ENCODE measurements at regions not wholly inside any gene's neighbourhood (a gene's known extent, or its start where the extent isn't known, plus 50 kb on each side); places are given as distances from the start of the nearest gene placed in this dataset.
A peak's percentile ranks its signal among the peaks of the same experiment; 100 is the strongest.

DNA sequence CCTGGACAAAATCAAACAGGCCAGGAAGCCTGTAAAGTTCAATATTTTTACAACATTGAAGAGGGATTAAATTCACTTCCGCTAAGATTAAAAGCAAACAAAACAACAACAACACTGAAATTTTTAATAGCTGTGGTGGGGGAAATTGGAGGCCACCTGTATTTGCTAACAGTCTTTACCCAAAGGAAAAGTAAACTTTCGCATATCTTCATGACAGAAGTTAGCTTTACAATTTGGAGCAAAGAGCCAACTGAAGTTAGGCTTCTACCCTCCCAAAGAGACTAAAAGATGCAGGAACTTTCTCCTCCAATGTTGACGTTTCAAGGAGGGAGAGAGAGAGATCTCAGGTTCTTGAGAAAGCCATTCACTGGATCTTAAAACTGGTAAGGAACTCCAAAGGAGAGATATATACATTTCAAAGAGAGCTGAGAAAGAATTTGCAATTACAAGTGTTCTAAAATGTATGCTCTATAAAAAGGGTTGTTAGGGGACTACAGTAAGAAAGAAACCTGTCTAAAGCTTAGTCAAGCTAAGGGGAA lies 349.2 kb upstream of the CDH9 start:
- Histone ChIP-seq H4K8ac (replicated peaks; ENCODE audit: insufficient read length, low read depth, low read length) (no peak overlapping the region), H3K79me1 (ENCODE audit: insufficient read depth, low read depth, low read length, poor library complexity, severe bottlenecking) (no peaks in the 10 kb centered on the region), H3K4me1 (ENCODE audit: insufficient read depth, low read length) (no peaks in the 10 kb centered on the region), H3K4me2 (ENCODE audit: insufficient read depth, insufficient read length, low read length) (no peak overlapping the region), H3K23me2 (ENCODE audit: insufficient read length, low read depth, low read length, poor library complexity, severe bottlenecking) (no peaks in the 10 kb centered on the region), H2AFZ (ENCODE audit: low read length) (no peak overlapping the region), H3K18ac (ENCODE audit: insufficient read length, low read depth, low read length) (no peak overlapping the region), H4K20me1 (ENCODE audit: control insufficient read depth, insufficient read depth, insufficient read length) (no peaks in the 10 kb centered on the region), H2BK15ac (ENCODE audit: low read depth, low read length) (no peak overlapping the region), H2BK120ac (ENCODE audit: low read depth, low read length, poor library complexity, severe bottlenecking) (no peak overlapping the region), H3K9me3 (ENCODE audit: control insufficient read depth, low read depth, low read length) (no peaks in the 10 kb centered on the region), H3T11ph (ENCODE audit: low read length) (no peak overlapping the region), H3K9ac (ENCODE audit: extremely low read depth, insufficient read length, low read length) (no peak overlapping the region), H3K14ac (ENCODE audit: insufficient read depth, low read length) (no peak overlapping the region), H2BK20ac (ENCODE audit: low read depth, low read length, poor library complexity, severe bottlenecking) (no peak overlapping the region), H4K5ac (ENCODE audit: insufficient read length, low read depth, low read length) (no peak overlapping the region), H4K91ac (ENCODE audit: insufficient read length, low read depth, low read length) (no peak overlapping the region), H3K79me2 (ENCODE audit: insufficient read depth, low read length) (no peaks in the 10 kb centered on the region), H2BK12ac (ENCODE audit: insufficient read length, low read depth, low read length) (no peak overlapping the region), H2BK5ac (ENCODE audit: insufficient read length, low read length) (no peak overlapping the region), H3K23ac (ENCODE audit: insufficient read length, low read depth, low read length) (no peak overlapping the region), H3K4ac (ENCODE audit: low read depth, low read length) (no peak overlapping the region), H3K27ac (ENCODE audit: insufficient read length, low read depth, low read length) (no peak overlapping the region), H3K56ac (ENCODE audit: insufficient read length, low read depth, low read length) (no peak overlapping the region), H2AK5ac (ENCODE audit: insufficient read length, low read length) (no peak overlapping the region), H3K27me3 (ENCODE audit: insufficient read depth, low read length) (no peaks in the 10 kb centered on the region)
- no CpG with 5 or more reads among the region's 3 CpGs for WGBS (ENCODE audit: extremely low coverage, insufficient read length, low lambda C conversion rate)
- Mint-ChIP-seq H3K27me3 (ENCODE audit: low read depth) (no peaks in the 10 kb centered on the region), H3K4me1 (peaks cover 12 to 15% of the 10 kb centered on the region in 2 experiments), H3K4me3 (no peak overlapping the region), H3K36me3 (ENCODE audit: insufficient read depth in 1 of 3, low read depth in 3 of 3) (no peaks in the 10 kb centered on the region), H3K9me3 (no peaks in the 10 kb centered on the region), H3K27ac (peak overlapping the region in 1 of 3 experiments; percentile 89; a peak in 1 of 7 replicates)
- no peak for TF ChIP-seq CTCF (conservative IDR thresholded peaks at IDR 0.05)
- DNase-seq: no peak

Measured in H9 (cell line).